ENCODE measurements at regions not wholly inside any gene's neighbourhood (a gene's known extent, or its start where the extent isn't known, plus 50 kb on each side); places are given as distances from the start of the nearest gene placed in this dataset.

GRCh38 chr6:105482921-105483320 lies 80.0 kb upstream of the PREP start:
- DNase-seq, result no peak

GRCh38 chr6:105482227-105482844 lies 79.5 kb upstream of the PREP start:
- no peak for DNase-seq

GRCh38 chr6:105476978-105477377 lies 74.1 kb upstream of the PREP start:
- no peak for DNase-seq

- DNase-seq, result no peak
These were observed 71.4 kb upstream of the PREP start for GRCh38 chr6:105474234-105474633.

GRCh38 chr6:105469946-105470345 lies 67.1 kb upstream of the PREP start:
- no peak for DNase-seq

GRCh38 chr6:105468850-105469249 lies 66.0 kb upstream of the PREP start:
- no peak for DNase-seq

GRCh38 chr6:105460860-105461259 lies 58.0 kb upstream of the PREP start:
- DNase-seq, result no peak

- no peak for DNase-seq
These were observed 57.0 kb upstream of the PREP start for GRCh38 chr6:105459864-105460263.

GRCh38 chr6:105459049-105459448 lies 56.2 kb upstream of the PREP start:
- no peak for DNase-seq

- no peak for DNase-seq
These were observed 55.7 kb upstream of the PREP start for GRCh38 chr6:105458551-105458950.

- DNase-seq, result no peak
These were observed 55.2 kb upstream of the PREP start for GRCh38 chr6:105458084-105458483.

GRCh38 chr6:105453968-105454367 lies 51.1 kb upstream of the PREP start:
- DNase-seq, result no peak

- DNase-seq, result no peak
These were observed 50.3 kb upstream of the PREP start for GRCh38 chr6:105452924-105453756.

All from NCI-H345 (cell line).